OCI-LY1 (cell line): ENCODE measurements at regions not wholly inside any gene's neighbourhood (a gene's known extent, or its start where the extent isn't known, plus 50 kb on each side); places are given as distances from the start of the nearest gene placed in this dataset.

ENCODE experiments used
- H2AFZ ChIP-seq: fragments of 200-600 bp; sonication (generic), shearing (Covaris generic); 2 replicates; pipeline ENCODE4 v1.6.0; 2014; ENCODE audit warnings: antibody characterized with exemption, mild to moderate bottlenecking, low read length
- H3F3A ChIP-seq: fragments of 200-600 bp; sonication (generic), shearing (Covaris generic); 2 replicates; pipeline ENCODE4 v1.6.0; 2014; ENCODE audit warnings: mild to moderate bottlenecking, antibody characterized with exemption, low read length, moderate library complexity; ENCODE audit not compliant: insufficient read depth
- H3K27ac ChIP-seq: fragments of 200-600 bp; sonication (generic); 2 replicates; pipeline ENCODE4 v1.5.1; 2014; ENCODE audit warnings: low read length, mixed run types, mild to moderate bottlenecking, low read depth; ENCODE audit not compliant: poor library complexity, severe bottlenecking
- H3K27me3 ChIP-seq: fragments of 200-600 bp; sonication (generic); 2 replicates; pipeline ENCODE4 v1.6.0; 2014; ENCODE audit warnings: antibody characterized with exemption, mild to moderate bottlenecking, low read length, moderate library complexity; ENCODE audit not compliant: insufficient read depth
- H3K36me3 ChIP-seq: fragments of 200-600 bp; sonication (generic); 2 replicates; pipeline ENCODE4 v1.6.1; 2014; ENCODE audit warnings: mild to moderate bottlenecking, antibody characterized with exemption, low read length, moderate library complexity, mixed read lengths; ENCODE audit not compliant: insufficient read depth
- H3K4me1 ChIP-seq: fragments of 200-600 bp; sonication (generic); 2 replicates; pipeline ENCODE4 v1.5.1; 2014; ENCODE audit warnings: mild to moderate bottlenecking, low read length, moderate library complexity; ENCODE audit not compliant: insufficient read depth, severe bottlenecking
- H3K4me2 ChIP-seq: fragments of 200-600 bp; sonication (generic), shearing (Covaris generic); 2 replicates; pipeline ENCODE4 v1.6.1; 2014; ENCODE audit warnings: low read length
- H3K4me3 ChIP-seq: fragments of 200-600 bp; sonication (generic); 2 replicates; pipeline ENCODE4 v1.5.1; 2014; ENCODE audit warnings: low read length, low read depth, mild to moderate bottlenecking, mixed read lengths; ENCODE audit not compliant: poor library complexity, severe bottlenecking
- H3K79me2 ChIP-seq: fragments of 200-600 bp; shearing (Covaris generic); 2 replicates; pipeline ENCODE4 v1.6.1; 2016; ENCODE audit warnings: mixed run types, low read length, mixed read lengths; ENCODE audit not compliant: insufficient read depth
- H3K9ac ChIP-seq: fragments of 200-600 bp; sonication (generic), shearing (Covaris generic); 2 replicates; pipeline ENCODE4 v1.6.1; 2014; ENCODE audit warnings: mild to moderate bottlenecking, low read length, mixed read lengths
- H3K9me2 ChIP-seq: fragments of 200-600 bp; sonication (generic), shearing (Covaris generic); 2 replicates; pipeline ENCODE4 v1.6.1; 2014; ENCODE audit warnings: low read depth, mild to moderate bottlenecking, low read length, mixed read lengths
- H3K9me3 ChIP-seq: fragments of 200-600 bp; shearing (Covaris generic); 2 replicates; pipeline ENCODE4 v1.6.1; 2014; ENCODE audit warnings: low read length, mixed read lengths
- H4K20me1 ChIP-seq: fragments of 200-600 bp; sonication (generic), shearing (Covaris generic); 2 replicates; pipeline ENCODE4 v1.6.0; 2016; ENCODE audit warnings: mild to moderate bottlenecking, low read length; ENCODE audit not compliant: insufficient read depth
- EZH2 ChIP-seq: fragments of 200-600 bp; sonication (generic), shearing (Covaris generic); IDR thresholded peaks from 2 replicates; pipeline ENCODE4 v1.8.0; 2017; ENCODE audit warnings: borderline replicate concordance, mixed run types, mild to moderate bottlenecking, antibody characterized with exemption, low read length, moderate library complexity, mixed read lengths
- TF ChIP-seq, protein P1 (sequence below): fragments of 200-600 bp; sonication (generic), shearing (Covaris generic); IDR thresholded peaks from 2 replicates; pipeline ENCODE4 v1.5.1; 2017; ENCODE audit warnings: mild to moderate bottlenecking, antibody characterized with exemption, low read length, moderate library complexity, mixed read lengths

- H3K27ac ChIP-seq: no peak overlapping the region
- H3K4me1 ChIP-seq: no peaks in the 10 kb centered on the region
- H3K4me2 ChIP-seq: no peak overlapping the region
- TF ChIP-seq EZH2: no peak
- TF ChIP-seq, protein P1, sequence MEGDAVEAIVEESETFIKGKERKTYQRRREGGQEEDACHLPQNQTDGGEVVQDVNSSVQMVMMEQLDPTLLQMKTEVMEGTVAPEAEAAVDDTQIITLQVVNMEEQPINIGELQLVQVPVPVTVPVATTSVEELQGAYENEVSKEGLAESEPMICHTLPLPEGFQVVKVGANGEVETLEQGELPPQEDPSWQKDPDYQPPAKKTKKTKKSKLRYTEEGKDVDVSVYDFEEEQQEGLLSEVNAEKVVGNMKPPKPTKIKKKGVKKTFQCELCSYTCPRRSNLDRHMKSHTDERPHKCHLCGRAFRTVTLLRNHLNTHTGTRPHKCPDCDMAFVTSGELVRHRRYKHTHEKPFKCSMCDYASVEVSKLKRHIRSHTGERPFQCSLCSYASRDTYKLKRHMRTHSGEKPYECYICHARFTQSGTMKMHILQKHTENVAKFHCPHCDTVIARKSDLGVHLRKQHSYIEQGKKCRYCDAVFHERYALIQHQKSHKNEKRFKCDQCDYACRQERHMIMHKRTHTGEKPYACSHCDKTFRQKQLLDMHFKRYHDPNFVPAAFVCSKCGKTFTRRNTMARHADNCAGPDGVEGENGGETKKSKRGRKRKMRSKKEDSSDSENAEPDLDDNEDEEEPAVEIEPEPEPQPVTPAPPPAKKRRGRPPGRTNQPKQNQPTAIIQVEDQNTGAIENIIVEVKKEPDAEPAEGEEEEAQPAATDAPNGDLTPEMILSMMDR: no peak
- no peaks in the 10 kb centered on the region for H4K20me1 ChIP-seq
- no peaks in the 10 kb centered on the region for H3K79me2 ChIP-seq
- H3K27me3 ChIP-seq: no peaks in the 10 kb centered on the region
- H3K9ac ChIP-seq: no peak overlapping the region
- no peaks in the 10 kb centered on the region for H3K9me3 ChIP-seq
- no peaks in the 10 kb centered on the region for H3F3A ChIP-seq
- H3K9me2 ChIP-seq: no peaks in the 10 kb centered on the region
- no peak overlapping the region for H3K4me3 ChIP-seq
- H2AFZ ChIP-seq: no peak overlapping the region
- no peaks in the 10 kb centered on the region for H3K36me3 ChIP-seq
Measured at GRCh38 chr13:33426131-33426530, 140.6 kb upstream of the STARD13 start.

DNA sequence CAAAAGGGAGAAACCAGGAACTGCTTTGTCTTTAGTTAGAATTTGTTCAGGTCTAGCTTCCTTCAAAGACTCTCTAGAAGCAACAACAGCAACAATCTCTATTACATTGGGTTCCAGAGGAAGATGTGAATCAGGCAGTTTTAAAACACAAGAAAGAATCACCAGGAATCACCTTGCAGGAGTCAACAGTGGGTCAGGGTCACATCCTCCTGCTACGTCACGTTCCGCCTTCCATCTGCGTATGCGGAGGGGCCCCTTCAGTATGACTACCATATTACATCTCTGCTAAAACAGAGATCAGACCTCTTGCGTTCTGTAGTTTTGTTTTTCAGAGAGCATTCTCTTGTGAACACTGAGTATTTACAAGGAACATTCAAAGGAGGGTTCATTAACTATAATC lies 147.8 kb upstream of the STARD13 start:
- Histone ChIP-seq H3F3A (no peaks in the 10 kb centered on the region), H3K36me3 (no peaks in the 10 kb centered on the region), H4K20me1 (no peaks in the 10 kb centered on the region), H3K9ac (no peak overlapping the region), H3K4me3 (no peak overlapping the region), H3K9me2 (no peaks in the 10 kb centered on the region), H3K4me1 (no peaks in the 10 kb centered on the region), H3K4me2 (no peak overlapping the region), H2AFZ (no peak overlapping the region), H3K79me2 (no peaks in the 10 kb centered on the region), H3K27me3 (no peaks in the 10 kb centered on the region), H3K27ac (no peak overlapping the region), H3K9me3 (no peaks in the 10 kb centered on the region)
- no peak for TF ChIP-seq EZH2
- TF ChIP-seq, protein P1: no peak

- no peak overlapping the region for H2AFZ ChIP-seq
- H3K27ac ChIP-seq: no peak overlapping the region
- no peaks in the 10 kb centered on the region for H3F3A ChIP-seq
- H3K9ac ChIP-seq: no peak overlapping the region
- H3K4me3 ChIP-seq: no peak overlapping the region
- no peaks in the 10 kb centered on the region for H3K79me2 ChIP-seq
- H3K27me3 ChIP-seq: no peaks in the 10 kb centered on the region
- H3K4me2 ChIP-seq: no peak overlapping the region
- no peaks in the 10 kb centered on the region for H4K20me1 ChIP-seq
- no peaks in the 10 kb centered on the region for H3K9me2 ChIP-seq
- H3K9me3 ChIP-seq: no peaks in the 10 kb centered on the region
- no peaks in the 10 kb centered on the region for H3K4me1 ChIP-seq
- TF ChIP-seq EZH2: no peak
- TF ChIP-seq, protein P1: no peak
- H3K36me3 ChIP-seq: no peaks in the 10 kb centered on the region
Measured at GRCh38 chr13:33434676-33435075, 149.1 kb upstream of the STARD13 start.
